ENCODE measurements at regions not wholly inside any gene's neighbourhood (a gene's known extent, or its start where the extent isn't known, plus 50 kb on each side); places are given as distances from the start of the nearest gene placed in this dataset.
A peak's percentile ranks its signal among the peaks of the same experiment; 100 is the strongest.

- TF ChIP-seq POLR2AphosphoS5 (IDR thresholded peaks at IDR 0.05) (no peak), EP300 (IDR thresholded peaks at IDR 0.05) (no peak), POLR2A (IDR thresholded peaks at IDR 0.05) (no peak), CTCF (IDR thresholded peaks at IDR 0.05) (no peak)
- no peak overlapping the region for H3K4me3 ChIP-seq
These were observed 62.1 kb upstream of the SCOC start for GRCh38 chr4:140311257-140311835.

GRCh38 chr4:140309124-140309870 lies 64.1 kb upstream of the SCOC start:
- Histone ChIP-seq H3K4me3 (no peak overlapping the region), H3K9me3 (no peaks in the 10 kb centered on the region), H3K4me1 (peaks cover 0 to 25% (median 8%) of the 10 kb centered on the region in 3 donors), H3K27me3 (no peaks in the 10 kb centered on the region), H3K27ac (peak overlapping the region; percentile 16 to 84 (median 74)), H3K36me3 (no peaks in the 10 kb centered on the region)
- WGBS, 2 donors (ENCODE audit: low coverage in 1 of 2), result no CpG with 5 or more reads among the region's 1 CpG
- no peak for ATAC-seq
- TF ChIP-seq POLR2A (IDR thresholded peaks at IDR 0.05) (no peak), POLR2AphosphoS5 (IDR thresholded peaks at IDR 0.05) (no peak), CTCF (IDR thresholded peaks at IDR 0.05) (peak in 1 of 4 experiments; percentile 12), EP300 (IDR thresholded peaks at IDR 0.05) (no peak)

More at GRCh38 chr4:140311257-140311835, 62.1 kb upstream of the SCOC start:
- no peak overlapping the region for H3K27ac ChIP-seq
- H3K9me3 ChIP-seq, result no peaks in the 10 kb centered on the region
- ATAC-seq, result no peak
- H3K36me3 ChIP-seq, result no peaks in the 10 kb centered on the region
- H3K27me3 ChIP-seq, result no peaks in the 10 kb centered on the region
- H3K4me1 ChIP-seq, result peaks cover 7 to 45% (median 12%) of the 10 kb centered on the region in 3 donors

- H3K27ac ChIP-seq, result peak overlapping the region; percentile 74 to 84 (median 80)
- TF ChIP-seq POLR2A (IDR thresholded peaks at IDR 0.05) (no peak), POLR2AphosphoS5 (IDR thresholded peaks at IDR 0.05) (peak; percentile 83), EP300 (IDR thresholded peaks at IDR 0.05) (no peak), CTCF (IDR thresholded peaks at IDR 0.05) (no peak)
- H3K4me3 ChIP-seq, result no peak overlapping the region
- ATAC-seq, result peak; percentile 90
- 46 to 50% methylated on average over 7 to 9 of the region's 11 CpGs for WGBS, 2 donors (ENCODE audit: low coverage in 1 of 2)
- no peaks in the 10 kb centered on the region for H3K9me3 ChIP-seq
- H3K36me3 ChIP-seq, result no peaks in the 10 kb centered on the region
- peaks cover 0 to 25% (median 8%) of the 10 kb centered on the region in 3 donors for H3K4me1 ChIP-seq
- no peaks in the 10 kb centered on the region for H3K27me3 ChIP-seq
These were observed 64.9 kb upstream of the SCOC start for GRCh38 chr4:140308366-140309123.

GRCh38 chr4:140305053-140305452 lies 68.4 kb upstream of the SCOC start:
- 82 to 85% methylated on average over 2 to 3 of the region's 3 CpGs for WGBS, 2 donors (ENCODE audit: low coverage in 1 of 2)
- TF ChIP-seq POLR2A (IDR thresholded peaks at IDR 0.05), result no peak
- no peak overlapping the region for H3K4me3 ChIP-seq
- no peak for ATAC-seq
- H3K9me3 ChIP-seq, result no peaks in the 10 kb centered on the region
- no peaks in the 10 kb centered on the region for H3K27me3 ChIP-seq
- no peak overlapping the region for H3K27ac ChIP-seq
- H3K4me1 ChIP-seq, result peaks cover 0 to 31% (median 8%) of the 10 kb centered on the region in 3 donors
- H3K36me3 ChIP-seq, result no peaks in the 10 kb centered on the region

GRCh38 chr4:140304346-140304745 lies 69.1 kb upstream of the SCOC start:
- no peak overlapping the region for H3K4me3 ChIP-seq
- ATAC-seq, result no peak
- 88% methylated on average over 2 of the region's 2 CpGs for WGBS, 2 donors (ENCODE audit: low coverage in 1 of 2)
- peaks cover 0 to 24% (median 8%) of the 10 kb centered on the region in 3 donors for H3K4me1 ChIP-seq
- TF ChIP-seq POLR2AphosphoS5 (IDR thresholded peaks at IDR 0.05) (no peak), EP300 (IDR thresholded peaks at IDR 0.05) (no peak), POLR2A (IDR thresholded peaks at IDR 0.05) (no peak), CTCF (IDR thresholded peaks at IDR 0.05) (no peak)
- no peaks in the 10 kb centered on the region for H3K27me3 ChIP-seq
- no peaks in the 10 kb centered on the region for H3K36me3 ChIP-seq
- no peak overlapping the region for H3K27ac ChIP-seq
- H3K9me3 ChIP-seq, result no peaks in the 10 kb centered on the region
